Naive thymus-derived CD4-positive, alpha-beta T cell (primary cell): ENCODE measurements at regions not wholly inside any gene's neighbourhood (a gene's known extent, or its start where the extent isn't known, plus 50 kb on each side); places are given as distances from the start of the nearest gene placed in this dataset.

ENCODE experiments used
- ATAC-seq: fragments of 150-1000 bp; cut with Tn5 transposase; 2 replicates; pipeline ENCODE4 v1.10.0; 2021; ENCODE audit warnings: mild to moderate bottlenecking, moderate library complexity
- CTCF ChIA-PET: fragments of 350-600 bp; sonication (Branson Sonifier 250); formaldehyde crosslinking; loops from one replicate; lab custom pipeline; 2021; ENCODE audit warnings: antibody characterized with exemption; lab: Charles Lee
- POLR2A ChIA-PET: fragments of 350-600 bp; sonication (Branson Sonifier 250); formaldehyde crosslinking; loops from one replicate; lab custom pipeline; 2021; ENCODE audit warnings: antibody characterized with exemption, inconsistent platforms; lab: Charles Lee
- DNase-seq, 9 donors: peaks; one replicate each; pipeline versions ENCODE4 v3.0.0 to v3.0.0-alpha.2; 2020 to 2022; ENCODE audit warnings: mixed read lengths in 1 of 9
- H3K27ac ChIP-seq: one replicate; pipeline ENCODE4 v1.7.0; 2013; ENCODE audit warnings: mild to moderate bottlenecking, low read depth, low read length, moderate library complexity
- H3K27me3 ChIP-seq, 2 donors: one replicate each; pipeline ENCODE4 v1.7.0; 2013; ENCODE audit warnings: low read length in 2 of 2, mild to moderate bottlenecking in 2 of 2, moderate library complexity in 2 of 2; ENCODE audit not compliant: control insufficient read depth in 2 of 2, insufficient read depth in 2 of 2
- H3K36me3 ChIP-seq, 3 experiments: 1 replicate in 2 of 3; 2 replicates in 1 of 3; pipeline ENCODE4 v1.7.0; 2013; ENCODE audit warnings: low read length in 3 of 3, mild to moderate bottlenecking in 3 of 3, moderate library complexity in 1 of 3; ENCODE audit not compliant: insufficient read depth in 3 of 3, control insufficient read depth in 2 of 3
- H3K4me1 ChIP-seq, 2 donors: one replicate each; pipeline ENCODE4 v1.7.0; 2013; ENCODE audit warnings: low read length in 2 of 2, mild to moderate bottlenecking in 2 of 2, moderate library complexity in 1 of 2; ENCODE audit not compliant: control insufficient read depth in 2 of 2, insufficient read depth in 2 of 2
- H3K4me3 ChIP-seq: 2 replicates; pipeline ENCODE4 v1.7.0; 2013; ENCODE audit warnings: mild to moderate bottlenecking, low read length
- H3K9me3 ChIP-seq, 3 experiments: 1 replicate in 2 of 3; 2 replicates in 1 of 3; pipeline ENCODE4 v1.7.0; 2013; ENCODE audit warnings: low read length in 3 of 3; ENCODE audit not compliant: control insufficient read depth in 2 of 3
- H3K27ac Mint-ChIP-seq, 9 donors: one replicate each; pipeline ENCODE4 v1.8.0; 2020 to 2022; ENCODE audit warnings: mixed read lengths in 9 of 9, mild to moderate bottlenecking in 8 of 9, moderate library complexity in 5 of 9, inconsistent platforms in 2 of 9
- H3K27me3 Mint-ChIP-seq, 5 donors: one replicate each; pipeline ENCODE4 v1.8.0; 2021 to 2022; ENCODE audit warnings: mixed read lengths in 5 of 5, mild to moderate bottlenecking in 1 of 5
- H3K36me3 Mint-ChIP-seq, 5 donors: one replicate each; pipeline ENCODE4 v1.8.0; 2020 to 2022; ENCODE audit warnings: mixed read lengths in 5 of 5, mild to moderate bottlenecking in 3 of 5, inconsistent platforms in 1 of 5
- H3K4me1 Mint-ChIP-seq, 7 donors: one replicate each; pipeline ENCODE4 v1.8.0; 2020 to 2022; ENCODE audit warnings: mixed read lengths in 7 of 7, mild to moderate bottlenecking in 3 of 7, inconsistent platforms in 1 of 7
- H3K4me3 Mint-ChIP-seq, 10 donors: one replicate each; pipeline ENCODE4 v1.8.0; 2020 to 2022; ENCODE audit warnings: mild to moderate bottlenecking in 10 of 10, mixed read lengths in 10 of 10, moderate library complexity in 6 of 10, inconsistent platforms in 2 of 10
- H3K9me3 Mint-ChIP-seq, 11 donors: one replicate each; pipeline ENCODE4 v1.8.0; 2020 to 2022; ENCODE audit warnings: mixed read lengths in 11 of 11, mild to moderate bottlenecking in 4 of 11, inconsistent platforms in 1 of 11, moderate library complexity in 1 of 11
- intact Hi-C, 2 donors: fragments of 100-400 bp; cut with micrococcal nuclease; formaldehyde crosslinking; loops; one replicate each; pipeline ENCODE4 v1.15.1; 2023

GRCh38 chr2:234313558-234313957, 183.3 kb downstream of the ARL4C start:
- H3K27me3 Mint-ChIP-seq: no peaks in the 10 kb centered on the region
- ATAC-seq: no peak
- H3K9me3 ChIP-seq: no peaks in the 10 kb centered on the region
- H3K4me1 ChIP-seq: peaks cover 6 to 16% of the 10 kb centered on the region in 2 donors
- peak overlapping the region in 4 of 9 donors; percentile 12 to 76 (median 34) for H3K27ac Mint-ChIP-seq
- H3K4me1 Mint-ChIP-seq: peaks cover 24 to 51% (median 36%) of the 10 kb centered on the region in 7 donors
- POLR2A ChIA-PET: no interaction called here
- H3K36me3 ChIP-seq: no peaks in the 10 kb centered on the region
- DNase-seq: no peak
- H3K27ac ChIP-seq: no peak overlapping the region
- no peak overlapping the region for H3K4me3 Mint-ChIP-seq
- peaks cover 0 to 10% (median 0%) of the 10 kb centered on the region in 11 donors for H3K9me3 Mint-ChIP-seq
- H3K36me3 Mint-ChIP-seq: peaks cover 0 to 16% (median 0%) of the 10 kb centered on the region in 5 donors
- no peak overlapping the region for H3K4me3 ChIP-seq
- H3K27me3 ChIP-seq: no peaks in the 10 kb centered on the region
- CTCF ChIA-PET: no interaction called here
- intact Hi-C loops: no loop called here

- no peaks in the 10 kb centered on the region for H3K27me3 Mint-ChIP-seq
- ChIA-PET POLR2A (interaction anchor here (0.6 to 1.8 kb wide), 5 partner anchors 16 to 136 kb away, joined by 3 to 9 read pairs (median 4); no protein-coding TSS in a partner anchor), CTCF (interaction anchor here (0.6 to 0.7 kb wide), 2 partner anchors 42 to 60 kb away, joined by 3 read pairs; no protein-coding TSS in a partner anchor)
- intact Hi-C loops: no loop called here
- Histone ChIP-seq H3K27me3 (no peaks in the 10 kb centered on the region), H3K27ac (no peak overlapping the region), H3K9me3 (peaks cover 0 to 3% (median 0%) of the 10 kb centered on the region in 3 experiments), H3K4me3 (no peak overlapping the region), H3K4me1 (peaks cover 6 to 21% of the 10 kb centered on the region in 2 donors), H3K36me3 (no peaks in the 10 kb centered on the region)
- peak overlapping the region in 3 of 10 donors; percentile 28 to 53 (median 30) for H3K4me3 Mint-ChIP-seq
- H3K9me3 Mint-ChIP-seq: peaks cover 0 to 11% (median 0%) of the 10 kb centered on the region in 11 donors
- no peak for ATAC-seq
- DNase-seq: no peak
- peaks cover 0 to 22% (median 0%) of the 10 kb centered on the region in 5 donors for H3K36me3 Mint-ChIP-seq
- H3K4me1 Mint-ChIP-seq: peaks cover 22 to 65% (median 46%) of the 10 kb centered on the region in 7 donors
- peak overlapping the region in 7 of 9 donors; percentile 86 to 98 (median 93) for H3K27ac Mint-ChIP-seq
Observed at GRCh38 chr2:234310166-234310565, 186.7 kb downstream of the ARL4C start.

- ATAC-seq (no peak), DNase-seq (no peak)
- Mint-ChIP-seq H3K27me3 (no peaks in the 10 kb centered on the region), H3K4me1 (peaks cover 22 to 72% (median 46%) of the 10 kb centered on the region in 7 donors), H3K36me3 (peaks cover 0 to 22% (median 0%) of the 10 kb centered on the region in 5 donors), H3K4me3 (peak overlapping the region in 9 of 10 donors; percentile 21 to 84 (median 69)), H3K9me3 (peaks cover 0 to 11% (median 0%) of the 10 kb centered on the region in 11 donors), H3K27ac (peak overlapping the region; percentile 77 to 98 (median 93))
- CTCF ChIA-PET: interaction anchor here (0.9 kb wide), 1 partner anchor 174 kb away, joined by 4 read pairs; no protein-coding TSS in a partner anchor
- Histone ChIP-seq H3K4me3 (no peak overlapping the region), H3K27ac (peak overlapping the region; percentile 65), H3K36me3 (no peaks in the 10 kb centered on the region), H3K27me3 (no peaks in the 10 kb centered on the region), H3K4me1 (peaks cover 6 to 21% of the 10 kb centered on the region in 2 donors), H3K9me3 (peaks cover 0 to 3% (median 0%) of the 10 kb centered on the region in 3 experiments)
- POLR2A ChIA-PET: interaction anchor here (0.8 to 1.8 kb wide), 10 partner anchors 10 to 186 kb away, joined by 3 to 9 read pairs (median 4); no protein-coding TSS in a partner anchor
- intact Hi-C loops: loop anchor here (1.0 to 5.0 kb wide), 7 partner anchors 9 to 117 kb away; no protein-coding TSS in a partner anchor
Observed at GRCh38 chr2:234309431-234309830, 187.4 kb downstream of the ARL4C start.

GRCh38 chr2:234308813-234309195, 188.1 kb downstream of the ARL4C start:
- CTCF ChIA-PET: interaction anchor here (0.9 kb wide), 1 partner anchor 174 kb away, joined by 4 read pairs; no protein-coding TSS in a partner anchor
- intact Hi-C loops: loop anchor here (1.0 to 5.0 kb wide), 10 partner anchors 9 to 174 kb away; no protein-coding TSS in a partner anchor
- ATAC-seq: peak; percentile 94
- H3K4me3 Mint-ChIP-seq: peak overlapping the region; percentile 21 to 84 (median 70)
- no peaks in the 10 kb centered on the region for H3K36me3 ChIP-seq
- peaks cover 6 to 21% of the 10 kb centered on the region in 2 donors for H3K4me1 ChIP-seq
- peak overlapping the region; percentile 77 to 98 (median 93) for H3K27ac Mint-ChIP-seq
- POLR2A ChIA-PET: interaction anchor here (0.7 to 1.8 kb wide), 11 partner anchors 9 to 187 kb away, joined by 3 to 9 read pairs (median 4); no protein-coding TSS in a partner anchor
- peaks cover 20 to 71% (median 41%) of the 10 kb centered on the region in 7 donors for H3K4me1 Mint-ChIP-seq
- no peaks in the 10 kb centered on the region for H3K27me3 ChIP-seq
- H3K4me3 ChIP-seq: no peak overlapping the region
- H3K27ac ChIP-seq: peak overlapping the region; percentile 65
- peaks cover 0 to 8% (median 0%) of the 10 kb centered on the region in 11 donors for H3K9me3 Mint-ChIP-seq
- H3K27me3 Mint-ChIP-seq: no peaks in the 10 kb centered on the region
- peak; percentile 28 to 87 (median 82) for DNase-seq
- H3K36me3 Mint-ChIP-seq: peaks cover 0 to 21% (median 0%) of the 10 kb centered on the region in 5 donors
- peaks cover 0 to 3% (median 0%) of the 10 kb centered on the region in 3 experiments for H3K9me3 ChIP-seq

- Mint-ChIP-seq H3K27ac (peak overlapping the region; percentile 77 to 98 (median 93)), H3K27me3 (no peaks in the 10 kb centered on the region), H3K4me1 (peaks cover 18 to 66% (median 43%) of the 10 kb centered on the region in 7 donors), H3K4me3 (peak overlapping the region in 8 of 10 donors; percentile 42 to 84 (median 71)), H3K36me3 (peaks cover 0 to 21% (median 0%) of the 10 kb centered on the region in 5 donors), H3K9me3 (peaks cover 0 to 8% (median 0%) of the 10 kb centered on the region in 11 donors)
- Histone ChIP-seq H3K4me1 (peaks cover 6 to 21% of the 10 kb centered on the region in 2 donors), H3K27ac (peak overlapping the region; percentile 65), H3K36me3 (no peaks in the 10 kb centered on the region), H3K9me3 (peaks cover 0 to 3% (median 0%) of the 10 kb centered on the region in 3 experiments), H3K4me3 (no peak overlapping the region), H3K27me3 (no peaks in the 10 kb centered on the region)
- intact Hi-C loops: loop anchor here (1.0 to 5.0 kb wide), 7 partner anchors 15 to 175 kb away; no protein-coding TSS in a partner anchor
- DNase-seq (no peak), ATAC-seq (no peak)
- ChIA-PET POLR2A (interaction anchor here (0.6 to 1.8 kb wide), 13 partner anchors 8 to 187 kb away, joined by 3 to 9 read pairs (median 4); no protein-coding TSS in a partner anchor), CTCF (no interaction called here)
Observed at GRCh38 chr2:234308073-234308812, 188.6 kb downstream of the ARL4C start.

- H3K36me3 ChIP-seq: no peaks in the 10 kb centered on the region
- no peaks in the 10 kb centered on the region for H3K27me3 ChIP-seq
- Mint-ChIP-seq H3K4me3 (no peak overlapping the region), H3K9me3 (peaks cover 0 to 8% (median 0%) of the 10 kb centered on the region in 11 donors), H3K36me3 (peaks cover 0 to 21% (median 0%) of the 10 kb centered on the region in 5 donors), H3K4me1 (peaks cover 16 to 72% (median 51%) of the 10 kb centered on the region in 7 donors), H3K27me3 (no peaks in the 10 kb centered on the region), H3K27ac (peak overlapping the region in 5 of 9 donors; percentile 35 to 98 (median 92))
- peaks cover 6 to 23% of the 10 kb centered on the region in 2 donors for H3K4me1 ChIP-seq
- no peak for DNase-seq
- no peak overlapping the region for H3K27ac ChIP-seq
- ATAC-seq: no peak
- intact Hi-C loops: loop anchor here (5.0 kb wide), 2 partner anchors 60 to 85 kb away; no protein-coding TSS in a partner anchor
- ChIA-PET CTCF (no interaction called here), POLR2A (interaction anchor here (0.6 to 1.2 kb wide), 3 partner anchors 12 to 145 kb away, joined by 3 to 4 read pairs (median 3); no protein-coding TSS in a partner anchor)
- H3K4me3 ChIP-seq: no peak overlapping the region
- H3K9me3 ChIP-seq: peaks cover 0 to 3% (median 0%) of the 10 kb centered on the region in 3 experiments
Observed at GRCh38 chr2:234307322-234307961, 189.4 kb downstream of the ARL4C start.
